Neural crest cell (in vitro differentiated cells): ENCODE measurements at regions not wholly inside any gene's neighbourhood (a gene's known extent, or its start where the extent isn't known, plus 50 kb on each side); places are given as distances from the start of the nearest gene placed in this dataset.

ENCODE experiments used
- DNase-seq: peaks from one replicate; pipeline ENCODE4 v3.0.0; 2021; ENCODE audit warnings: low read depth, mixed read lengths, low spot score
- H3K27ac Mint-ChIP-seq: one replicate; pipeline ENCODE4 v1.8.0; 2021; ENCODE audit warnings: mild to moderate bottlenecking, mixed read lengths; ENCODE audit not compliant: unreplicated experiment
- H3K27me3 Mint-ChIP-seq: 2 replicates; pipeline ENCODE4 v1.8.0; 2021; ENCODE audit warnings: low read depth, mild to moderate bottlenecking, mixed read lengths
- H3K36me3 Mint-ChIP-seq: 2 replicates; pipeline ENCODE4 v1.8.0; 2021; ENCODE audit warnings: low read depth, mild to moderate bottlenecking, mixed read lengths
- H3K4me1 Mint-ChIP-seq: 2 replicates; pipeline ENCODE4 v1.8.0; 2021; ENCODE audit warnings: mixed read lengths
- H3K4me3 Mint-ChIP-seq: one replicate; pipeline ENCODE4 v1.8.0; 2021; ENCODE audit warnings: mild to moderate bottlenecking, mixed read lengths
- H3K9me3 Mint-ChIP-seq: 2 replicates; pipeline ENCODE4 v1.8.0; 2021; ENCODE audit warnings: mixed read lengths
- TF ChIP-seq, protein P1 (sequence below): fragments of 200-600 bp; sonication (generic); conservative IDR thresholded peaks from 2 replicates; pipeline ENCODE4 v1.5.0; 2021; ENCODE audit warnings: antibody characterized with exemption, mild to moderate bottlenecking

DNA sequence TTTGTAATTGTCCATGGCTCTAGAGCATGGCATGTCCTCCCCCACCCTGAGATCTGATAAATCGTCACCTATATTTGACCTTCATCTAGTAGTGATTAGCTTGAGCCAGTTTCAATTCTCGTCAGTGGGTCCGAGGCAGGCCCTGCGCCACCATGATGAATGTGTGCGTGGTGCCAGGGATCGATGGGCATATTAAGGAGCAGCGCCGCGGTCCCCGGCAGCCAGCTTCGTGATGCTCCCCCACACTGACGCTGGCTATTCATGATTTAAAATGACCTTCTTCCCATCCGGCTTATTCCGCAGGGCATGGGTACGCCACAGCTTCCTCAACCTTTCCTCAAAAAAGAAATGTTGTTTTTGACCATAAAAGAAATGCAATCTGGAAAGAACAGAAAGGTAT lies 68.0 kb downstream of the SLC25A47 start:
- DNase-seq, result no peak
- no peaks in the 10 kb centered on the region for H3K36me3 Mint-ChIP-seq
- H3K9me3 Mint-ChIP-seq, result no peaks in the 10 kb centered on the region
- TF ChIP-seq, protein P1, sequence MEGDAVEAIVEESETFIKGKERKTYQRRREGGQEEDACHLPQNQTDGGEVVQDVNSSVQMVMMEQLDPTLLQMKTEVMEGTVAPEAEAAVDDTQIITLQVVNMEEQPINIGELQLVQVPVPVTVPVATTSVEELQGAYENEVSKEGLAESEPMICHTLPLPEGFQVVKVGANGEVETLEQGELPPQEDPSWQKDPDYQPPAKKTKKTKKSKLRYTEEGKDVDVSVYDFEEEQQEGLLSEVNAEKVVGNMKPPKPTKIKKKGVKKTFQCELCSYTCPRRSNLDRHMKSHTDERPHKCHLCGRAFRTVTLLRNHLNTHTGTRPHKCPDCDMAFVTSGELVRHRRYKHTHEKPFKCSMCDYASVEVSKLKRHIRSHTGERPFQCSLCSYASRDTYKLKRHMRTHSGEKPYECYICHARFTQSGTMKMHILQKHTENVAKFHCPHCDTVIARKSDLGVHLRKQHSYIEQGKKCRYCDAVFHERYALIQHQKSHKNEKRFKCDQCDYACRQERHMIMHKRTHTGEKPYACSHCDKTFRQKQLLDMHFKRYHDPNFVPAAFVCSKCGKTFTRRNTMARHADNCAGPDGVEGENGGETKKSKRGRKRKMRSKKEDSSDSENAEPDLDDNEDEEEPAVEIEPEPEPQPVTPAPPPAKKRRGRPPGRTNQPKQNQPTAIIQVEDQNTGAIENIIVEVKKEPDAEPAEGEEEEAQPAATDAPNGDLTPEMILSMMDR, result no peak
- peaks cover 42% of the 10 kb centered on the region for H3K4me1 Mint-ChIP-seq
- H3K4me3 Mint-ChIP-seq, result no peak overlapping the region
- H3K27me3 Mint-ChIP-seq, result no peaks in the 10 kb centered on the region
- peak overlapping the region; percentile 5 for H3K27ac Mint-ChIP-seq

DNA sequence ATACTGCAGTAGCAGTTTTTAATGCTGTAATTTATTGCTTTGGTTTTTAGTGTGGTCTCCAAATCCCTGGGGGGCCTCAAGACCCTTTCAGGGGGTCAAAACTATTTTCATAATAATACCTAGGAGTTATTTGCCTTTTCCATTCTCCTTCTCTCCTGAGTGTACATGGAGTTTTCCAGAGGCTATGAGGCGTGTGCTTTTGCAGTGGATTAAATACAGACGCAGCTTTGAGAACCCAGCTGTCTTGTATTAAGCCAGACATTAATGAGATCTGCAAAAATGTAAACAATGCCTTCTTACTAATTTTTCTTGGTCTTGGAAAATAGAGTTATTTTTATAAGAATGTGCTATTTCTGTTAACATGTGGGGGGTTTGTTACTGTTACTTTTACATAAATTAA lies 68.6 kb downstream of the SLC25A47 start:
- Mint-ChIP-seq H3K4me1 (peaks cover 44% of the 10 kb centered on the region), H3K27ac (no peak overlapping the region), H3K4me3 (no peak overlapping the region), H3K36me3 (no peaks in the 10 kb centered on the region), H3K9me3 (no peaks in the 10 kb centered on the region), H3K27me3 (no peaks in the 10 kb centered on the region)
- no peak for DNase-seq
- TF ChIP-seq, protein P1, result no peak

DNA sequence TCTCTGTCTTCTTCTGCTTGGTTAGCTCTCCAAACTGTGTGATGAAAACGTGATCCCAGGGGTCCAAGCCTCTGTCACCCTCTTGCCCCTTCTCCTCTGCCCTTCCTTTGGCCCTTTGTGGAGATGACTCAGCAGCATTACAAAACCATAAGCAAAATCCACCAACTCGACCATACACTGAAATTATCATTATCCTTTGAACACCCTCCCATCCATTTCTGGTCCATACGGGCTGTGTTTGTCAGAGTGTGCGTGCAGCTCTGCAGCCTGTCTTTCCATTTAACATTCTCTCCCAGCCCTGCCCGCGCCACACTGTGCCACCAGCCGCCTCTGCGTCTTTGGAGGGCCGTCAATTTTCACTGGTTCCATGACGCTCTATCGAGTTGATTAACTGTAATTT lies 69.2 kb downstream of the SLC25A47 start:
- Mint-ChIP-seq H3K4me3 (no peak overlapping the region), H3K4me1 (peaks cover 50% of the 10 kb centered on the region), H3K9me3 (no peaks in the 10 kb centered on the region), H3K36me3 (no peaks in the 10 kb centered on the region), H3K27ac (peak overlapping the region; percentile 39), H3K27me3 (no peaks in the 10 kb centered on the region)
- DNase-seq, result no peak
- TF ChIP-seq, protein P1, result no peak

DNA sequence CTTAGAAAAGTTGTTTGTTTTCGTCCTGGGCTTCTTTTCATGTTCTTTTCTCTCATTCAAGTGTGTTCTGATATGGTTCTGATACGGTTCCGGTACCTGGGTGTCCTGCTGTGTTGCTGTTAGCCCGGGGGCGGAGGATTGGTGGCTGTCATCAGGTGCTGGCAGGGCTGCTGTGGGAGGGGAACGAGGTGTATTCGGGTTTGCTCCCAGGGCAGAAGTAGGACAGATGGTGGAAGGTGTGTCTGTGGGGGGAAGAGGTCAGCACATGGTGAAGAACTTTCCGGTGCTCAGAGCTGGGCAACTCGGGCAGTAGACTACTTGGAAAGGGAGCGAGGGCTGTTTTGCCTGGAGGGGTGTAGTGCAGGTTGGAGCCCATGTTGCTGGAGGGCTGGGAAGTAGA lies 70.2 kb downstream of the SLC25A47 start:
- peak overlapping the region; percentile 91 for H3K27ac Mint-ChIP-seq
- H3K4me1 Mint-ChIP-seq, result peaks cover 52% of the 10 kb centered on the region
- no peak overlapping the region for H3K4me3 Mint-ChIP-seq
- DNase-seq, result no peak
- no peaks in the 10 kb centered on the region for H3K27me3 Mint-ChIP-seq
- H3K36me3 Mint-ChIP-seq, result no peaks in the 10 kb centered on the region
- TF ChIP-seq, protein P1, result no peak
- no peaks in the 10 kb centered on the region for H3K9me3 Mint-ChIP-seq

DNA sequence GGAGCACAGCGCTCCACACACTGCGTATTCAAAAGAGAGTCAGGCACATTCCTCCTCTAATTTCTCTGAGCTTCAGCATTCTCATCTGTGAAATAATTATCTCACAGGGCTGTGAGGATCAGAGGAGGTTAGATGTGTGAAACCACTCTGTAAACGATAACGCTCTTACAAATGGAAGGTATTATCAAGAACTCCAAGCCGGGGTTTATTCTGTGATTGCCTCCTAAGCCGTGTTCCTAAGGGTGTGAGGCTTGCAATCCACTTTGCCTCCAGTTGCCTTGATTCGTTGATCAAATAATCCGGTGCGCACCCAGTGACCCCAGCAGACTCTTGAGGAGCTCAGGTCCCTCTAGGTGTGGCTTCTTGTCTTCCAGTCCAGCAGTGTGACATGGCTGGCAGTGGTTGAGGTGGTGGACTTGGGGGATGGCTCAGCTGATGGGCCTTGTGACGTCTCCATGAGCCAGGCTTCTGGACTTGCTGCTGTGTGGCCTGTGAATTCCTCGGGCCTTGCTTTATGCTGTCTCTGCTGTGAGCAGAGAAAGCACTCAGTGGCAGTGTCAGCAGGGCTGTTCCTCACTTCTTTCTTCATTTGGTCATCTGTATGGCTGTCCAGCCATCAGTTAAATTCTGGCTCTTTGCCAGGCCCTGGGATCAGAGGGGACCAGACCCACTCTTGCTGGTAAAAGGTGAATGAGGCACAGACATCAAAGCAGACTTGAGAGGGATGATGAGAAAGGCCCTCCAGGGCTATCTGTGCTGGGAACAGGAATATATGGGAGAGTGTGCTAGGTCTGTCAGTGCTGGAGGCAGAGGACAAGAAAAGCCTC lies 71.0 kb downstream of the SLC25A47 start:
- Mint-ChIP-seq H3K36me3 (no peaks in the 10 kb centered on the region), H3K27ac (no peak overlapping the region), H3K4me1 (peaks cover 59% of the 10 kb centered on the region), H3K9me3 (no peaks in the 10 kb centered on the region), H3K4me3 (no peak overlapping the region), H3K27me3 (no peaks in the 10 kb centered on the region)
- TF ChIP-seq, protein P1, result no peak
- no peak for DNase-seq
